ENCODE measurements at regions not wholly inside any gene's neighbourhood (a gene's known extent, or its start where the extent isn't known, plus 50 kb on each side); places are given as distances from the start of the nearest gene placed in this dataset.
A peak's percentile ranks its signal among the peaks of the same experiment; 100 is the strongest.

GRCh38 chr19:28859811-28860210 is 353.1 kb downstream of the UQCRFS1 start:
- Histone ChIP-seq H3K27ac (no peak overlapping the region), H3K4me3 (no peak overlapping the region), H3K4me1 (no peaks in the 10 kb centered on the region), H3K9me3 (peaks cover 8% of the 10 kb centered on the region; the same call in 1 of the 3 replicates), H3K4me2 (no peak overlapping the region)
- ATAC-seq (no peak), FAIRE-seq (peak; percentile 18), DNase-seq (ENCODE audit: low read depth in 1 of 2, low spot score in 1 of 2) (no peak)
- ChIA-PET CTCF (interaction anchor here (1.3 kb wide), 1 partner anchor 19 kb away, joined by 3 read pairs; no protein-coding TSS in a partner anchor), POLR2A (no interaction called here)
- 3% methylated on average over 6 of the region's 6 CpGs for WGBS (ENCODE audit: missing lambda C conversion rate)
- TF ChIP-seq EHF (CRISPR knock-in tag; IDR thresholded peaks at IDR 0.05): no peak
- TF ChIP-seq HES2 (IDR thresholded peaks at IDR 0.05): no peak
- TF ChIP-seq MAX (IDR thresholded peaks at IDR 0.05): no peak
- TF ChIP-seq EP300 (IDR thresholded peaks at IDR 0.05): no peak
- no peak for TF ChIP-seq BHLHE40 (IDR thresholded peaks at IDR 0.05; ENCODE audit: low read depth, low read length)
- TF ChIP-seq FOSL2 (IDR thresholded peaks at IDR 0.05): no peak
- no peak for TF ChIP-seq FOSL2 (CRISPR knock-in tag; IDR thresholded peaks at IDR 0.05)
- TF ChIP-seq ZNF302 (CRISPR knock-in tag; IDR thresholded peaks at IDR 0.05): no peak
- no peak for TF ChIP-seq PBX3 (IDR thresholded peaks at IDR 0.05)
- TF ChIP-seq ESRRA (IDR thresholded peaks at IDR 0.05; ENCODE audit: borderline replicate concordance, low read length): no peak
- no peak for TF ChIP-seq HMGXB4 (CRISPR knock-in tag; IDR thresholded peaks at IDR 0.05; ENCODE audit: borderline replicate concordance)
- TF ChIP-seq CTCF (IDR thresholded peaks at IDR 0.05): no peak
- TF ChIP-seq CHD4 (IDR thresholded peaks at IDR 0.05; ENCODE audit: borderline replicate concordance): no peak
- TF ChIP-seq HDAC2 (IDR thresholded peaks at IDR 0.05): no peak
- no peak for TF ChIP-seq TP53 (CRISPR knock-in tag; IDR thresholded peaks at IDR 0.05)
- TF ChIP-seq MYC (IDR thresholded peaks at IDR 0.05; ENCODE audit: borderline replicate concordance, low read length): no peak
- TF ChIP-seq CHD2 (IDR thresholded peaks at IDR 0.05; ENCODE audit: low read length, partially characterized antibody): no peak
- TF ChIP-seq MAFK (IDR thresholded peaks at IDR 0.05; ENCODE audit: partially characterized antibody): no peak

GRCh38 chr19:28858933-28859332 is 354.0 kb downstream of the UQCRFS1 start:
- no peak for DNase-seq (ENCODE audit: low read depth in 1 of 2, low spot score in 1 of 2)
- no peaks in the 10 kb centered on the region for H3K4me1 ChIP-seq
- no peak overlapping the region for H3K4me2 ChIP-seq
- ChIA-PET CTCF (interaction anchor here (1.3 kb wide), 1 partner anchor 20 kb away, joined by 3 read pairs; no protein-coding TSS in a partner anchor), POLR2A (no interaction called here)
- no peak overlapping the region for H3K27ac ChIP-seq
- no peak for FAIRE-seq
- no peak for ATAC-seq
- H3K4me3 ChIP-seq: no peak overlapping the region
- TF ChIP-seq PBX3 (IDR thresholded peaks at IDR 0.05) (no peak), EP300 (IDR thresholded peaks at IDR 0.05) (no peak), CEBPB (IDR thresholded peaks at IDR 0.05) (no peak), SMC3 (IDR thresholded peaks at IDR 0.05) (no peak), BHLHE40 (IDR thresholded peaks at IDR 0.05; ENCODE audit: low read depth, low read length) (no peak), ZSCAN20 (CRISPR knock-in tag; IDR thresholded peaks at IDR 0.05) (no peak), NFE2L2 (conservative IDR thresholded peaks at IDR 0.05; ENCODE audit: low read length) (no peak), POLR2AphosphoS2 (conservative IDR thresholded peaks at IDR 0.05; ENCODE audit: low read length) (no peak), CTCF (IDR thresholded peaks at IDR 0.05) (no peak)
- 9% methylated on average over 1 of the region's 1 CpG for WGBS (ENCODE audit: missing lambda C conversion rate)
- peaks cover 8% of the 10 kb centered on the region; the same call in 2 of the 3 replicates for H3K9me3 ChIP-seq

Measured in A549 (cell line).